ENCODE measurements at regions not wholly inside any gene's neighbourhood (a gene's known extent, or its start where the extent isn't known, plus 50 kb on each side); places are given as distances from the start of the nearest gene placed in this dataset.

GRCh38 chr1:47555841-47556560, 118.2 kb downstream of the FOXD2 start:
- no peak for DNase-seq

GRCh38 chr1:47557066-47557465, 119.2 kb downstream of the FOXD2 start:
- no peak for DNase-seq

GRCh38 chr1:47558601-47559593, 121.1 kb downstream of the FOXD2 start:
- no peak for DNase-seq

- no peak for DNase-seq
Observed at GRCh38 chr1:47559944-47560695, 122.3 kb downstream of the FOXD2 start.

GRCh38 chr1:47561523-47562007, 123.7 kb downstream of the FOXD2 start:
- DNase-seq = no peak

GRCh38 chr1:47562147-47562546, 124.3 kb downstream of the FOXD2 start:
- DNase-seq = no peak

- no peak for DNase-seq
Observed at GRCh38 chr1:47562799-47563198, 125.0 kb downstream of the FOXD2 start.

GRCh38 chr1:47563201-47563600, 125.4 kb downstream of the FOXD2 start:
- no peak for DNase-seq

GRCh38 chr1:47564570-47564969, 126.7 kb downstream of the FOXD2 start:
- no peak for DNase-seq

- DNase-seq = no peak
Observed at GRCh38 chr1:47565092-47565491, 127.2 kb downstream of the FOXD2 start.

- DNase-seq = no peak
Observed at GRCh38 chr1:47565676-47566075, 127.8 kb downstream of the FOXD2 start.

- DNase-seq = no peak
Observed at GRCh38 chr1:47568763-47569162, 130.9 kb downstream of the FOXD2 start.

GRCh38 chr1:47569261-47569660, 131.4 kb downstream of the FOXD2 start:
- no peak for DNase-seq

GRCh38 chr1:47569681-47570470, 132.0 kb downstream of the FOXD2 start:
- DNase-seq = no peak

- no peak for DNase-seq
Observed at GRCh38 chr1:47571161-47571560, 133.3 kb downstream of the FOXD2 start.

GRCh38 chr1:47571952-47572351, 134.1 kb downstream of the FOXD2 start:
- DNase-seq = no peak

GRCh38 chr1:47572731-47573430, 135.0 kb downstream of the FOXD2 start:
- DNase-seq = no peak

- DNase-seq = no peak
Observed at GRCh38 chr1:47574451-47575165, 136.8 kb downstream of the FOXD2 start.

- no peak for DNase-seq
Observed at GRCh38 chr1:47575855-47576757, 138.3 kb downstream of the FOXD2 start.

- no peak for DNase-seq
Observed at GRCh38 chr1:47576758-47577115, 138.9 kb downstream of the FOXD2 start.

All from NCI-H2171 (cell line).